Activated naive CD4-positive, alpha-beta T cell (primary cell): ENCODE measurements at regions not wholly inside any gene's neighbourhood (a gene's known extent, or its start where the extent isn't known, plus 50 kb on each side); places are given as distances from the start of the nearest gene placed in this dataset.

ENCODE experiments used
- DNase-seq, 4 experiments: peaks; one replicate each; lab custom pipeline; 2025; lab: John Stamatoyannopoulos, UW

DNA sequence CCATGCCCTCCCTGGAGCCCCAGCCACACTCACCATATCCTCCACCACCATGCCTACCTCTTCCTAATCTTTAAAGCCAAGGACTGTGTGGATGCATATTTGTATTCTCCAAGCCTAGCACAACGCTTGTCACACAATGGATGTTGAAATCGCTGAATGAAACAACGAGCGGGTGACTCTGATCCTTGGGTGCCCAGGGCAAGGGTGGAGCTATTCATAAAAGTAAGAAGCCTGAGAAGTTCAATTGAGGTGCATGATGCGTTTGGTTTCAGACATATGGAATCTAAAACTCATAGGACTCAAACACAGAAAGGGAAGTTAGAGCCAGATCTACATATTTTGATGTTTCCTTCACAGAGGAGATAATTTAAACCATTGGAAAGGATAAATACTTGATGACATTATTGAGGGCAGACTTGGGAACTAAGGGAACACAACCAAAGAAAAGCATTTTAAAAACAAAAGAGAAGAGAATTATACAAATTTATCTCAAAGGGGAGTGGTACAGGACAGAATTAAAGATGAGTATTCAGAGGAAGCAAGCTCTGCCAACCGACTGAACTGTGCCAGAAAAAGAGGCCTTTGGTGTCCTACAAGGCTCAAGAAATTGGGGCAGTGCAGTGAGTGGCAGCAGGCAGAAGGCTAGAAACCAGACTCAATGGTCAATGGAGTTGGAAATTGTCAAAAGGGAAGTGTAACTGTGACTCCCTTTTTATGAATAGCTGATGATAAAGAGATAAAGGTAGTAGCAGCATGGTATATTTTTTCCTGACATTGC is 200.6 kb upstream of the NCKAP5 start:
- no peak for DNase-seq

GRCh38 chr2:133773854-133774653 is 205.8 kb upstream of the NCKAP5 start:
- DNase-seq: no peak

DNA sequence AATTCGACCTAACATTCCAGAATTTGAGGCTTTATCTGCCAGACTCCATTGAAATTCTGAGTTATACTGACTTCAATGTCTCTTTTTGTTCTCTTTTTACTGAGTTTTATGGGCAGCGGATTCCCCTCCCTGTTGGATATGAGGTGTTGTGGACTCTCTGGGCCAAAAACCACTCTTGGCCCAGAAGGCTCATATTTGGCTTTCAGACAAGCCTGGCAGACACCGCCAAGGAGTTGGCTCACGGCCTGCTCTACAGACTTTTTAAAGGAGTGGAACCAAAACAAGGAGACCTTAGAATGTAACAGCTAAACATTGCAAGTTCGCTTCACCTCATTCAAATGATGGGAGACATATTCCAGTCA is 206.4 kb upstream of the NCKAP5 start:
- no peak for DNase-seq

- no peak for DNase-seq
These were observed 208.8 kb upstream of the NCKAP5 start for GRCh38 chr2:133776936-133777573.

DNA sequence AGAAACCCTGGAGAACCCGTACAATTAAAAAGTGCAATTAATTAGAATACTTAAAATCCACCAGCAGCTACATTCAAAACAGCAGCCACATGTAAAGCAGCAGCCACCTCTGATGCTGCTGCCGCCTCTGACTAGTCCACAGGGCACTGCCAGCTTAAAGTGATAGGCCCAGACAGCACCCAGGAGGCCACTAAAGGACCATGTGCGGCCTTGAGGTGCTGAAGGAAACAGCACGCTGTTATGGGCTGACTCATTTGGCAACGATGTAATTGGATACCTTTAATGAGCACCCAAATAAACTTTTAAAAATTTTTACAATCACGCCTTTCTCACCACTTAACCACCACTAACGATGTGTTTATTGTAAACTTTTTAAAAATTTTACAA is 209.3 kb upstream of the NCKAP5 start:
- no peak for DNase-seq

GRCh38 chr2:133780099-133780996 is 212.1 kb upstream of the NCKAP5 start:
- no peak for DNase-seq

DNA sequence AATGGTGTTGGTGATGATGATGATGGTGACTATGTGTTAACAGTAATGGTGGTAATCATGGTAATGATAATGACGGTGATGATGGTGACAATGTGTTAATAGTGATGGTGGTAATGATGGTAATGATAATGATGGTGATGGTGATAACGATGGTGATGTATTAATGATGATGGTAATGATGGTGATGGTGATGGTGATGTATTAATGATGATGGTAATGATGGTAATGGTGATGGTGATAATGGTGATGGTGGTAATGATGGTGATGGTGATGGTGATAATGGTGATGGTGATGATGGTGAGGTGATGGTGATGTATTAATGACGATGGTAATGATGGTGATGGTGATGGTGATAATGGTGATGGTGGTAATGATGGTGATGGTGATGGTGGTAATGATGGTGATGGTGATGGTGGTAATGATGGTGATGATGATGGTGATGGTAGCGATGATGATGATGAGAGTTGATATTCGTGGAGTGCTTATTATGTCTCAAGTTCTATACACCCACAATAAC is 212.8 kb upstream of the NCKAP5 start:
- no peak for DNase-seq

- DNase-seq: no peak
These were observed 218.9 kb upstream of the NCKAP5 start for GRCh38 chr2:133787207-133787606.

- DNase-seq: no peak
These were observed 219.4 kb upstream of the NCKAP5 start for GRCh38 chr2:133787651-133788050.

DNA sequence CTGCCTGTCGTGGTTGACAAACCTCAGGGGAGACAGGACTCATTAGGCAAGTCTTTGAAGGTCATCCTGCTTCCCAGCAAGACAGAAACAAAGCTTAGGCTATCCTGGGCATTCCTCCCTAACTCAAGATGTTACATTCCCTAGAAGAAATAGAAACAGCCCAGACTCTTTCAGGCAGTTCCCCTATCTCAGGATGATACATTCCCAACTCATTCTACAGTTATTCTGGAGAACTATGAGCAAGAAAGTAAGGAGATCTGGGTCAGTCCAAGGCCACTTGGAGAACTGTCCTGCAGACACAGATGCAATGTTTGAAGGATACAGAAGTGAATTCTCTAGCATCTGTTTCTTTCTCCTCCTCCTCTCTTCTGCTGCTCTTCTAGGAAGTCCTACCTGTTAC is 220.1 kb upstream of the NCKAP5 start:
- DNase-seq: no peak

- DNase-seq: no peak
These were observed 221.5 kb upstream of the NCKAP5 start for GRCh38 chr2:133789743-133790142.

DNA sequence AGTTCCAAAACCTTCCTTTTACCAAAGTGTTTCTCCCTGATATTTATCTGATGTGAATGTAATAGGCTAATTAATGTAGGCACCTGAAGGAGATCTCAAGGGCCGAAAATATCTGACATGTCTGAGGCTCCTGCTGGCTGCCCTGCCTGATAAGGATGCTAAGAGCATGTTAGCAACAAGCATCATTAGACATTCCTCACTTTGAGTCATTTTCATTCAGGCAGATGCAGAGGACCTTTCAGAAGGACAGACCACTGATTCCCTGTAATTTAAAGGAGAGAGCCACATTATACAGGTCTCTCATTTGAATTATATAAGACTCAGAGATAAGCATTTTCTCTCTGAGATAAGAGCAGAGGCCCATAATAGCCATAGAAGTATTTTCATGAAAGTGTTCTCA is 222.4 kb upstream of the NCKAP5 start:
- no peak for DNase-seq

- DNase-seq: no peak
These were observed 222.9 kb upstream of the NCKAP5 start for GRCh38 chr2:133791191-133791590.

GRCh38 chr2:133792223-133792622 is 224.0 kb upstream of the NCKAP5 start:
- DNase-seq: no peak

- no peak for DNase-seq
These were observed 225.9 kb upstream of the NCKAP5 start for GRCh38 chr2:133794114-133794513.

- no peak for DNase-seq
These were observed 233.7 kb upstream of the NCKAP5 start for GRCh38 chr2:133801946-133802345.

- DNase-seq: no peak
These were observed 234.3 kb upstream of the NCKAP5 start for GRCh38 chr2:133802409-133803039.

- no peak for DNase-seq
These were observed 238.3 kb upstream of the NCKAP5 start for GRCh38 chr2:133806564-133806963.

DNA sequence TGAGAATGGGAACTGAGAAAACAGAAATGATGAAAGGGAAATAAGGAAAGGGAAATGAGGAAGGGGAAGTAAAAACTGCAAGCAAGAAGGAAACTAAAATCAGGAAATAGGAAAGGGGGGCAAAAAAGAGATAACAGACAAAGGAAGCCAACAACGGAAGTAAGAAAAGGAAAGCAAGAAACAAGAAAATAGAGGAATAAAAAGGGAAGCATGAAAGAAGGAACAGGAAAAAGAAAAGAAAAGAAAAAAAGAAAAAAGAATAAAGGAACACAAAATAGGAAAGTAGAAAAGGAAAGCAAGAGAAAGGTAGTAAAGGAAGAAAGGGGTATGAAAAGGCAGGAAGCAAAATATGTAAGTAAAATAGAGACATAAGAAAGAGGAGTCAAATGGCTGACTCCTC is 241.2 kb upstream of the NCKAP5 start:
- DNase-seq: no peak

DNA sequence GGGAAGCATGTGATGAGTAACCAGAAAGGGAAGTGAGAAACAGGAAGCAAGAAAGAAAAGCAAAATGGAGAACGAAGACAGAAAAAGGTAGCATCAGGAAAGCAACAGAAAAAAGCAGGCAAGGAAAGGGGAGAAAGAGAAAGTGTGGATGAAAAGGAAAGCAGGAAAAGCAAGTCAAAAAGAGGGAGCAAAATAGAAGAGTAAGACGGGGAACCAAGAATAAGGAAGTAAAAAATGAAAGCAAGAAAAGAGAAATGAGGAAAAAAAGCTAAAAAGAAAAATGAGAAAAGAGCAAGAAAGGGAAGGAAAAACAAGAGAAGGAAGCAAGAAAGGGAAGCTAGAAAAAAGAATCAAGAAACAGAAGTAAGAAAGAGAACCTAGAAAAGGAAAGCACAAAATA is 242.3 kb upstream of the NCKAP5 start:
- DNase-seq: no peak

GRCh38 chr2:133811409-133812125 is 243.3 kb upstream of the NCKAP5 start:
- DNase-seq: no peak
